Stimulated activated memory B cell treated with anti-CD40 and anti-IgM and Interleukin-4, amounts not matched to agents 10 μg/mL and 1 μg/mL and 100 μg/mL, for 72 hours (primary cell): ENCODE measurements at regions not wholly inside any gene's neighbourhood (a gene's known extent, or its start where the extent isn't known, plus 50 kb on each side); places are given as distances from the start of the nearest gene placed in this dataset.

Source experiments
- ATAC-seq: fragments of 150-1000 bp; cut with Tn5 transposase; 2 replicates; pipeline ENCODE4 v1.10.0; 2021
- H3K27ac Mint-ChIP-seq: one replicate; pipeline ENCODE4 v1.8.0; 2022; ENCODE audit warnings: mild to moderate bottlenecking, mixed read lengths
- H3K27me3 Mint-ChIP-seq: one replicate; pipeline ENCODE4 v1.8.0; 2022; ENCODE audit warnings: mixed read lengths
- H3K36me3 Mint-ChIP-seq: one replicate; pipeline ENCODE4 v1.8.0; 2022; ENCODE audit warnings: mixed read lengths
- H3K4me1 Mint-ChIP-seq: one replicate; pipeline ENCODE4 v1.8.0; 2022; ENCODE audit warnings: mixed read lengths
- H3K4me3 Mint-ChIP-seq: one replicate; pipeline ENCODE4 v1.8.0; 2022; ENCODE audit warnings: mild to moderate bottlenecking, moderate library complexity, mixed read lengths
- H3K9me3 Mint-ChIP-seq: one replicate; pipeline ENCODE4 v1.8.0; 2022; ENCODE audit warnings: mixed read lengths

DNA sequence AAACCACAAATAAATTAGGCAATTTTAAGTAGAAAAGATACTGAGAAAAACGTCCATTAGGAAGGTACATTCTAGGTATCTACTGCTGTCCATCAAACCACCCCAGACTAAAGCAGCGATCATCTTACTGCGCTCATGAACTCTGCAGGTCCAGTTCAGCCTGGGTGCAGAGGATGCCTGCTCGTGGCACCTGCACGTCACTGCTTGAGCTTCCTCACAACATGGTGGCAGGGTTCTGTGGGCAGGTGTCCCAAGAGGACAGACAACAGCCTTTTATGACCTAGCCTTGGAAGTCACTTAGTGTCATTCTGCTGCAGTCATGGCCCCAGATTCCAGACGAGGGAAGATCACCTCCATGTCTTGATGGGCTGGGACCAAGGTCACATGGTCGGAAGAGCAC is 93.4 kb downstream of the MICALL2 start:
- peaks cover 11% of the 10 kb centered on the region for H3K9me3 Mint-ChIP-seq
- H3K36me3 Mint-ChIP-seq = no peaks in the 10 kb centered on the region
- H3K4me1 Mint-ChIP-seq = peaks cover 18% of the 10 kb centered on the region
- no peak for ATAC-seq
- no peak overlapping the region for H3K4me3 Mint-ChIP-seq
- H3K27me3 Mint-ChIP-seq = peaks cover 68% of the 10 kb centered on the region
- H3K27ac Mint-ChIP-seq = no peak overlapping the region

DNA sequence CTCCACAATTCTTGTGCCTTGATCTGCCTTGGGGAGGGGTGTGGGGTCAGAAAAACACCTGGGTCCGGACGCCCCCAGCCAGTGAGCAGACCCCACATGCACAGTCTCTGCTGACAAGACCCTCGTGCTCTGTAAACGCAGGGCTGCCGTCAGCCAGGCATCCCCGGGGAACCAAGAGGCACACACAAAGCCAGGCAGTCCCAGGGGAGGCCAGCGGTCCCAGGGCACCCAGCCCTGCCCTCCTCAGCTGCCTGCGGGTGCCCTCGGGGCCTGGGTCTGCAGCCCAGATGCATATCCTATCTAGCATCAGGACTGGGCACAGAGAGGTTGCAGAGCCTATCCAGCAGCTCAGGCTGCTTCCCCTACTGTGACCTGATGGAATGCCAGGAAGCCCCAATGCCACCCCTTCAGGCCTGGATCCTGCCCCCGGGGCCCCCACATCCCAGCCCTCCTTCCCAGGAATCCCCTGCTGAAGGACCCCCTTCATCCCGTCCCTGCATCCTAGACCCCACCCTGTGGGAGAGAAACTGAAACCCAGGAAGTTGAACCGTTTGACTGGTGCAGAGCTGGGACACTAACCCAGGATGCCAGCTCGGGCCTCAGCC is 92.4 kb downstream of the MICALL2 start:
- no peak for ATAC-seq
- H3K4me3 Mint-ChIP-seq = no peak overlapping the region
- H3K36me3 Mint-ChIP-seq = no peaks in the 10 kb centered on the region
- H3K4me1 Mint-ChIP-seq = peaks cover 18% of the 10 kb centered on the region
- peaks cover 73% of the 10 kb centered on the region for H3K27me3 Mint-ChIP-seq
- H3K27ac Mint-ChIP-seq = no peak overlapping the region
- H3K9me3 Mint-ChIP-seq = peaks cover 11% of the 10 kb centered on the region

DNA sequence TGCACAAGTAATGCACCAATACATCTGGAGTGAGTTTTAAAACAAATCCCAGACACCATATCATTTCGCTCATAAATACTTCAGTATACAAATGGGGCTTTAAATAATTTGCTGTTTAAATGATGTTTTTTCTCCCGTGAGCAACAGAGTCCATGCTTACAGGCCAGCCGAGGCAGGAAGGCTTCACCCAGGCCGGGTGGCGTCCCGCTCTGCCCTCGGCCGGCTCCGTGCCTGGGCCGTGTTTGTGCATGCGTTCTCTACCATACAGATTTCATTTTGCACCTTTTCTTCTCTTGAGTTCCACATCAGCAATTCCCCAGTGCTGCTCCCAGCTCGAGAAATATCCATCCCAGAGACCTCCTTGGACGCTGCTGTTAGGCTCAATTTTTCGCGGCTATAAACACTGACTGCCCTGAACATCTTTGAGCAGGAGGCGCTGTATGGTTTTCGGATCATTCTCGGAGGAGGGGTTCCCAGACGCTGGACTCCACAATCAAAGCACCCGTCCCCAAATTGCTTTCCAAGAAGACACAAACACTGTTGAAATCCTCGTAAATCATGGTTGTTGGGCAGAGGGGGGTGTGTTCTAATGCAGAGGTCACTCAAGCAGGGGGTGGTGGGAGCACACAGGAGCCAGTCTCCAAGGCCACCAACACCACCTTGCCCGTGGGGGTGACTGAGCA is 91.6 kb downstream of the MICALL2 start:
- Mint-ChIP-seq H3K36me3 (no peaks in the 10 kb centered on the region), H3K4me3 (no peak overlapping the region), H3K4me1 (peaks cover 18% of the 10 kb centered on the region), H3K9me3 (peaks cover 11% of the 10 kb centered on the region), H3K27me3 (peaks cover 77% of the 10 kb centered on the region), H3K27ac (no peak overlapping the region)
- no peak for ATAC-seq

DNA sequence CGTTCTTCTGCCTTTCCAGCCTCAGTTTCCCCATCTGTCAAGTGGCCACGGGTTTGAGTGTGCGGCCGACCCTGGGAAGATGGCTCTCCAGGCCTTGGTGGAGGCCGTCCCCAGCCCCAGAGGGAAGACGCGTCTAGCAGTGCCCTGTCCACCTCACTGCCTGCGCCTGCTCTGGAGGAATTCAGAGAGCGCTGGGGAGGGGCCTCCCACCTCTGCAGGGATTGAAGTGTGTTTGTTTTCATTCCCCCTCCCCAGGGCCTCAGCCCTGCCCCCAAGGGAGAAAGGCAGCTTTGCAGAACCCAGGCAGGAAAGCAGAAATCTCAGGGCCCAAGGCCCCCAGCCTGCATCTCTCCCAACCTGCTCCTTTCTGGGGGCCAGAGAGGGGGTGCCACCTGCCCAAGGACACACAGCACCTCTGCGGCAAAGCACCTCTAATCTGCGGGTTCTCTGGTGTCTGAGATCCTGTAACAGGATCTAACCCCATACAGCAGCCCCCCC is 91.0 kb downstream of the MICALL2 start:
- ATAC-seq = no peak
- H3K4me1 Mint-ChIP-seq = peaks cover 18% of the 10 kb centered on the region
- H3K27me3 Mint-ChIP-seq = peaks cover 83% of the 10 kb centered on the region
- no peaks in the 10 kb centered on the region for H3K36me3 Mint-ChIP-seq
- H3K4me3 Mint-ChIP-seq = no peak overlapping the region
- no peak overlapping the region for H3K27ac Mint-ChIP-seq
- peaks cover 11% of the 10 kb centered on the region for H3K9me3 Mint-ChIP-seq

DNA sequence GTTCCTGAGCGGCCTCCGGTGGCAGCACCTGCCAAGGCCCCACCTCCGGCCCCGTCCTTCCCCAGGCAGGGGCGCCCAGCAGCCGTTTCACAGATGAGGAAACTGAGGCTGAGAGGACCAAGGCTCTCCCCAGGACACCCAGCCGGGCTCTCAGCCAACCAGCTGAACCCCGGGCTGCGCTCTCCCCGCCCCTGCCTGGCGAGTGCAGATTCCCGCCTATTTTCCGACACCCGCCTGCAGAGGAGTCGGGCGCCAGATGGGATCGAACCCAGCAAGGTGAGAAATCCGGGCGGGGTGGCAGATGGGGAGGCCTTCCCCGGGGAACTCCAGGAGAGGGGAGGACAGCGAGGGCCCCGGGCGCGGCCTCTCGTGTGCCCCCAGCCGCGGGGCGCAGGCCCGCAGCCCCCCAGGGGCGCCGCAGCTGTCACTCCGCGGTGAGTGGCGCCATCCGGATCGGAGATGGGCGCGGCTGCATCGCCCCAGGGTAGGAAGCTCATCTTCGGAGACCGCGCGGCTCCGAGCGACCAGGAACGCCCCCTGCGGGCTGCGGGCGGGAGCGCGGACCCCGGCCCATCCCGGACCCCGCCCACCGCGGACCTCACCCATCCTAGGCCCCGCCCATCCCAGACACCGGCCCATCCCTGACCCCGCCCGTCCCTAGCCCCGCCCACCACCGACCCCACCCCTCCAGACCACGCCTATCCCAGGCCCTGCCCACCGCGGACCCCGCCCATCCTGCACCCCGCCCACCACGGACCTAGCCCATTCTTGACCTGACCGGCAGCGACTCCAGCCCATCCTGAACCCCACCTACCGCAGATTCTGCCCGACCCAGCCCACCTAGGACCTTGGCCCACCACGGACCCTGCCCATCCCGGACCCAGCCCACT is 90.3 kb downstream of the MICALL2 start:
- Mint-ChIP-seq H3K4me3 (no peak overlapping the region), H3K36me3 (no peaks in the 10 kb centered on the region), H3K4me1 (peaks cover 18% of the 10 kb centered on the region), H3K27ac (no peak overlapping the region), H3K27me3 (peaks cover 88% of the 10 kb centered on the region), H3K9me3 (peaks cover 9% of the 10 kb centered on the region)
- ATAC-seq = no peak

DNA sequence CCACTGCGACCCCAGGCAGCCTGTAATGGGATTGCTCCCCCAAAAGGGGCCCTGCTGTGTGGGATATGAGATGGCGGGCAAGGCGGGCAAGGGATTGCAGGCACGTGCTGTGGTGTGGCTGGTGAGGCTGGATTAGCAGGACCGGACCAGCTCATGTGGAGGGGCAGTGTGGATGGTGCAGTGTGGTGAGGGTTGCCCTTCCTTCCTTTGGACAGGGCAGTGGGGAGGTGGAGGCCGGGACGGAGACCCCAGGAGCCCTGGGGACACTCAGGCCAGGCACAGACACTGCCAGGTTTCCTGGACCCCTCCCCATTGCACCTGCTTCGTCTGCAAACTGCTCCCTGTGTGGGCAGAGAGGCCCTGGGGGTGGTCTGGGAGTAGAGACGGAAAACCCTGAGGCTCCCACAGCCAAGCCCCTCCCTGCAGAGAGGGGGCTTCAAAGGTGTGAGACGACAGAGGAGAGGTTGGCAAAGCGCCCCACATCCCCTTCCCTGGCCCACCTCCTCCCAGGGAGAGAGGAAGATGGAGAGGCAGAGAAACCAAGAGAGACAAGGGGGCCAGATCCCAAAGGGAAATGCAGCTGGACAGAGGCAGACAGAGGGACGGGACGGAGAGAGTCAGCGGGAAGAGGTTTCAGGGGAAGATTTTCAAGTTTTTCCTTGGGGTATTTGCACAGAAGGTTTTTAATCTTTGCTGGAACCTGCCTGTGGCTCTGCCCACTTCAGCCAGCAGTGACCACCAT is 89.2 kb downstream of the MICALL2 start:
- Mint-ChIP-seq H3K27ac (no peak overlapping the region), H3K36me3 (no peaks in the 10 kb centered on the region), H3K4me1 (peaks cover 18% of the 10 kb centered on the region), H3K9me3 (peaks cover 9% of the 10 kb centered on the region), H3K27me3 (peaks cover 78% of the 10 kb centered on the region), H3K4me3 (no peak overlapping the region)
- ATAC-seq = no peak

DNA sequence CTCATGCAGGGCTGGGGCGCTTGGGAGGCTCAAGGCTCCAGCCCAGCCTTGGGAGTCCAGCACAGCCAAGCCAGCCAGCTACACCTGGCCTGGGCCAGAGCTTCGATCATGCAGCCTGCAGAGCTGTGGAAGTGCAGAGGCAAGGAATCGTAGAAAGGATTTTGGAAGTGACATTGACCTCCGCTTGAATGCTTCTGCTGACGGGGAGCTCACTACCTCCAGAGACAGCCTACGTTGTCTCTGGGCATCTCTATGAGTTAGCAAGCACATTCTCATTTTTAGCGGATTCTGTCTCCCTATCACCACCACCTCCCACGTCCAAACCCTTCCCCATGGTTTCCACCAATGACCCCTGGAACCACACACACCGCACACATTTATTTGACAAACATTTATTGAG is 88.5 kb downstream of the MICALL2 start:
- ATAC-seq = no peak
- no peak overlapping the region for H3K4me3 Mint-ChIP-seq
- peaks cover 18% of the 10 kb centered on the region for H3K4me1 Mint-ChIP-seq
- H3K27me3 Mint-ChIP-seq = peaks cover 72% of the 10 kb centered on the region
- no peaks in the 10 kb centered on the region for H3K36me3 Mint-ChIP-seq
- H3K9me3 Mint-ChIP-seq = peaks cover 6% of the 10 kb centered on the region
- H3K27ac Mint-ChIP-seq = no peak overlapping the region

DNA sequence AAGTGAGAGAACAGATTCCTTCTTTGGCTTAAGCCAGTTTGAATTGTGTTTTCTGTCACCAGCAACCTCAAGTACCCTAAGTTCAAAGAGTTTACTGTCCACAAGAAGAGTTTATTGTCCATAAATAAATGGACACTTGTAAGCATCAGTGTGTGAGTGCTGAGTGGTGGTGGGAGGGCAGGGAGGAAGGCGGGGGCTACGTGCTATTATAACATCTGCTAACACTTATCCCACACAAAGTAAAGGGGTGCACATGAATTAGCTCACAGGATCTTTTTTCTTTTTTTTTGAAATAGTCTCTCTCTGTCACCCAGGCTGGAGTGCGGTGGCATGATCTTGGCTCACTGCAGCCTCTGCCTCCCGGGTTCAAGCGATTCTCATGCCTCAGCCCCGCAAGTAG is 87.2 kb downstream of the MICALL2 start:
- no peak overlapping the region for H3K27ac Mint-ChIP-seq
- H3K4me1 Mint-ChIP-seq = peaks cover 15% of the 10 kb centered on the region
- no peaks in the 10 kb centered on the region for H3K9me3 Mint-ChIP-seq
- H3K27me3 Mint-ChIP-seq = peaks cover 58% of the 10 kb centered on the region
- H3K4me3 Mint-ChIP-seq = no peak overlapping the region
- H3K36me3 Mint-ChIP-seq = no peaks in the 10 kb centered on the region
- ATAC-seq = no peak

DNA sequence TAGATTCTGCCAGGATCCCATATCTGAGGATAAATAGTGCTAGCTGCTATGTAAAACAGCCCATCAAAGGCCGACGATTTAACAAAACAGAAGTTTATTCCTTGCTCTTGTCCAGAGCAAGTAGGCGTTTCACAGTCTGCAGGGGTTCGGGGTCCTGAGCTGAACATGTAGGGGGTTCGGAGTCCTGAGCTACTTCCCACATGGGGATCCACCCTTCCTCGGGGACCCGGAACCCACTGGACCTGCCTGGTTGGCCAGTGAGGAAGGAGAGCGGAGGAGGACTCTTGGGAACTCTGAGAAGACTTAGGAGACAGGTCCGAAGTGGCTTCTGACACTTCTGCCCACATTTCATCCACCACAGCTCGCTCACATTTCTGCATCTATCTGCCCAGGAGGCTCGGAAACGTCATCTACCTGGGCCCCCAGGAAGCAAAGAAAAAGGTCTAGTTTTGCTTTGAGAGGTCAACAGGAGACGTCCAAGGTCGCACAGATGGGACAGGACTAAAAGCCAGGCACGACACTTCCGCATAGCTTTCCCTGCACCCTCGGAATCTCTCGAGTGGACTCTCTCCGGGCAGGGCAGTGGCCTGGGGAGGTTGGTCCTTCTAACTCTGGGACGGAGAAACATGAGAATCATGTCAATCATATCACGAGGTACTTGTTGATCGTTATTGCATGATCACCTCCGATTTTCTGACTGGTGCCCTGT is 86.4 kb downstream of the MICALL2 start:
- Mint-ChIP-seq H3K4me3 (no peak overlapping the region), H3K36me3 (no peaks in the 10 kb centered on the region), H3K4me1 (peaks cover 8% of the 10 kb centered on the region), H3K27ac (no peak overlapping the region), H3K27me3 (peaks cover 51% of the 10 kb centered on the region), H3K9me3 (no peaks in the 10 kb centered on the region)
- ATAC-seq = no peak

DNA sequence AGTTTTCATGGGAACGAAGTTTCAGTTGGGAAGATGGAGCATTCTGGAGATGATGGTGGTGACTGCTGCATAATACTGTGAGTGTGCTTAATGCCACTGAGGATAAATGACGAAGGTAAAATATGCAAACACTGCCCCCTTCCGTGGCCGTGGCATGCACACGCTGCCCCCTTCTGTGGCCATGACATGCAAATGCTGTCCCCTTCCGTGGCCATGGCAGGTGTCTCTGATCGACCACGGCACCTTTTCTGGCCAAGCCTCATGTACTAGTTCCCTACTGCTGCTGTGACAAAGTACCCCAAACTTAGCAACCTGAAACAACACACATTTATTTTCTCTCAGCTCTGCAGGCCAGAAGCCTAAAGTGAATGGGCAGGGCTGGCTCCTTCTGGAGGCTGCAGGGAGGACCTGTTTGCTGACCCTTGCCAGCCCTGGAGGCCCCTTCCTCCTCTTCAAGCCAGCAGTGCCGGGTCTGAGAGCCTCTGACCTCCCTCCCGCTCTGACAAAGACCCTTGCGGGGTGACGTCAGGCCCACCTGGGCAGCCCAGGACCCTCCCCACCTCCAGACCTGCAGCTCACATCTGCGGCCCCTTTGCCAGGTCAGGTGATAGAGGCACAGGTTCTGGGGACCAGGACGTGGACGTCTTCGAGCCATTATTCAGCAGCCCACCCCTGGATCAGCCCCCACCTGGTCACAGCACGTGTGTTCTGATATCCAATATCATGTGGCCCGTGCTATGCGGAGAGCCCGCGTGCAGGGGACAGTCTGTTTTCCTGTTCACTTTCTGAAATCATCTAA is 82.0 kb downstream of the MICALL2 start:
- peaks cover 15% of the 10 kb centered on the region for H3K27me3 Mint-ChIP-seq
- H3K4me3 Mint-ChIP-seq = no peak overlapping the region
- no peaks in the 10 kb centered on the region for H3K4me1 Mint-ChIP-seq
- H3K9me3 Mint-ChIP-seq = no peaks in the 10 kb centered on the region
- no peak overlapping the region for H3K27ac Mint-ChIP-seq
- no peaks in the 10 kb centered on the region for H3K36me3 Mint-ChIP-seq
- no peak for ATAC-seq

DNA sequence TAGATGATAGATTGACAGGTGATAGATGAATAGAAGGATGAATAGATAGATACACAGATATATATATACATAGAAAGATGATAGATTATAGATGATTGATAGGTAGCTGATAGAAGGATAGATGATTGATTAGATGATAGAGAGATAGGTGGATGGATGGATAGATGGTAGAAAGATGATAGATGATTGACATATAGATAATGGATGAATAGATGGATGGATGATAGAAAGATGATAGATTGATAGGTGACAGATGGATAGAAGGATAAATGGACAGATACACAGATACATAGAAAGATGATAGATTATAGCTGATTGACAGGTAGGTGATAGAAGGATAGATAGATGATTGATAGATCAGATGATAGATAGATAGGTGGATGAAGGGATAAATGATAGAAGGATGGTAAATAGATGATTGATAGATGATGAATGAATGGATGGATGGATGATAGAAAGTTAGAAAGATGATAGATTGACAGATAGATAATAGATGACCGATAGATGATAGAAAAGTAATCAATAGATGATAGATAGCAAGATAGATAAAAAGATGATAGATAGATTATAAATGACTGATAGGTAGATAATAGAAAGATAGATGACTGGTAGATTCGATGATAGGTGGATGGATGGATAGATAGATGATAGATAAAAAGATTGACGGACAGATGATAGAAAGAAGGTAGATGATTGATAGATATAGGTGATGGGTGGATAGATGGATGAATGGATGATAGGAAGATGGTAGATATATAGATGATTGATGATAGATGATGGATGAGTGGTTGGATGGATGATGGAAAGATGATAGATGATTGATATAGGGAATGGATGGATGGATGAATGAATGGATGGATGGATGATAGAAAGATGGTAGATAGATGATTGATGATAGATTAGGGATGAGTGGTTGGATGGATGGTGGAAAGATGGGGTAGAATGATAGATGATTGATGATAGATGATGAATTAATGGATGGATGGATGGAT is 80.4 kb downstream of the MICALL2 start:
- no peak overlapping the region for H3K27ac Mint-ChIP-seq
- peaks cover under 1% of the 10 kb centered on the region for H3K27me3 Mint-ChIP-seq
- H3K4me3 Mint-ChIP-seq = no peak overlapping the region
- no peaks in the 10 kb centered on the region for H3K9me3 Mint-ChIP-seq
- no peaks in the 10 kb centered on the region for H3K4me1 Mint-ChIP-seq
- no peak for ATAC-seq
- H3K36me3 Mint-ChIP-seq = no peaks in the 10 kb centered on the region

DNA sequence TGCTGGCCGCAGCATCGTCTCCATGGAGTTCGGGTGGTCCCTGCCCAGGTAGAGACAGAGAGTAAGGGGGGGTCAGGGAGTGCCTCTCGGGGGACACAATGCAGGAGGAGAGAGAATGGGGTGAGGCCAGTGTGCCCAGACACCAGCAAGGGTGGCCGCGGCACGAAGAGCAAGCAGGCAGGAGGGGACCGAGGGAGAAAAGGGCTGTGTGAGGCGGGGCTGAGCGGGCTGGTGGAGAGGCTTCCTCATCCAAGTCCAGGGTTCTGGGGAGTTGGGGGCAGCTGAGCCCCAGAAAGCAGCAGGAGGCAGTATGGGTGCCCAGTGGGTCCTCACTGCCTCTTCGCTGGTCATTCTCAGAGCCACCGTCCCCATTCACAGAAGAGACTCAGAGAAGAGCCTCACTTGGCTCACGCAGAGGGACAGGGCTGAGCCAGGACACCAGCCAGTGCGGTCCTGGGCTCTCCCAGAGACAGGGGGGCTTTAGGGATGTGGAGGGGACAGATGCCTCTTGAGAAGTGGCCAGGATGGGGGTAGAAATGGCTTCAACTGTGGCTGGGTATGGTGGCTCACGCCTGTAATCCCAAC is 78.9 kb downstream of the MICALL2 start:
- Mint-ChIP-seq H3K4me3 (no peak overlapping the region), H3K36me3 (peaks cover 6% of the 10 kb centered on the region), H3K27ac (no peak overlapping the region), H3K4me1 (no peaks in the 10 kb centered on the region), H3K9me3 (peaks cover 7% of the 10 kb centered on the region), H3K27me3 (peaks cover 14% of the 10 kb centered on the region)
- ATAC-seq = no peak
